ENCODE measurements at regions not wholly inside any gene's neighbourhood (a gene's known extent, or its start where the extent isn't known, plus 50 kb on each side); places are given as distances from the start of the nearest gene placed in this dataset.

DNA sequence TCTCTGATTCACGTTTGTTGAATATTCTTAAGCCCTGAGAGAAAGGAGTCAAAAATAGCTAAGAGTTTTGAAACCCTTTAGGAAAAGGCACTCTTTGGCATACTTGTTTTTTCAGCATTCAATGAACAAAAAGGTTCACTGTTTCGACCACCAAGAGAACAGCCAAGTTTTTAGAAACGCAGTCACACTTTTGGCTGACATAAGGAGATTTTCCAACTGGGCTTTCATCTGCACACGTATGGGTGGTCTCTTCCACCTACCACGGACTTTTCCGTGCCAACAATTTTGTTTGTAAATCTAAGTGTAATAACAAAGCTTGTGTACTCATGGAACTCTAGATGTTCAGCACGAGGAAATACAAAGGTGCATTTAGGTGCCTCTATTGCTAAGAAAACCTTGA lies 270.3 kb downstream of the WDR11 start:
- H3K9ac ChIP-seq (ENCODE audit: low read depth in 1 of 3, low read length in 3 of 3) = no peak overlapping the region
- H3K27ac ChIP-seq (ENCODE audit: low read depth, low read length) = no peak overlapping the region
- no peak overlapping the region for H3K4me3 ChIP-seq (ENCODE audit: low read length in 3 of 3)
- no peaks in the 10 kb centered on the region for H3K36me3 ChIP-seq (ENCODE audit: control insufficient read depth in 3 of 3, insufficient read depth in 3 of 3, low read length in 3 of 3)
- peaks cover 0 to 3% (median 0%) of the 10 kb centered on the region in 3 donors for H3K9me3 ChIP-seq (ENCODE audit: control insufficient read depth in 3 of 3, low read length in 3 of 3)
- H3K27me3 ChIP-seq (ENCODE audit: control insufficient read depth in 3 of 3, insufficient read depth in 3 of 3, low read length in 3 of 3) = peaks cover 0 to 4% (median 0%) of the 10 kb centered on the region in 3 donors
- no peaks in the 10 kb centered on the region for H3K4me1 ChIP-seq (ENCODE audit: control insufficient read depth in 3 of 3, insufficient read depth in 3 of 3, low read length in 3 of 3)

DNA sequence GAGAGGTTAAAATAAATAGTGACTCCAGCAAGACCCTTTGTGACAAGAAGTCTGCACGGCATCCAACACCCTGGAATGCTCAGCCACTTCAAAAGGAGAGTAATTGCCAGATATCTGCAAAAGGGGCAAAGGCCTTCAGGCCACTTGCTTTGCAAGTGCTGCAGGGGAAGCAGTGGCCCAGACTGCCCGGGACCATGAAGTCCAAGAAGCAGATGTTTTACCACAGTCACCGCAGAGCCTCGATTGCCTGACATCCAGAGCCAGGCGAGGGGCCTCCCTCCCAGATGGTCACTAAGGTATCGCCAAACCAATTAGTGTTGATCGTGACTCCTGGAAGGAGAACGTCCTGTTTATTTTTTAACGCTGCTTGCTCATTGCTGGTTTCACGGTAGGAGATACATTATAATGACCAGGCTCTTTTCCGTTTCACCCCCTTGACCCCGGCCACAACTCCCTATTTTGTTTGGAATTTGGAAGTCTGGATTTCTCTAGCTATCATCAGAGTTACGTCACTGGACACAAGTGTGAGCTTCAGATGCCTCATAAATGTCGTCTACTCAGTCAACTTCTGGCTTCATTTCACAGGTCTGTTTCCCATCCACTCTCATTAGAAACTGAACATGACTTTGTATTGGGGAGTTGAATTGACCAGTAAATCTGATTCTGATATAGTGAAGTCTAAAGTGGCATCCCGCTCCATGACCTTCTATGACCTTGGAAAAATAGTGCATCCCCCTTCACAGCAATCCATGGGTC lies 276.2 kb downstream of the WDR11 start:
- H3K36me3 ChIP-seq (ENCODE audit: control insufficient read depth in 3 of 3, insufficient read depth in 3 of 3, low read length in 3 of 3) = no peaks in the 10 kb centered on the region
- no peak overlapping the region for H3K9ac ChIP-seq (ENCODE audit: low read depth in 1 of 3, low read length in 3 of 3)
- peaks cover 0 to 3% (median 0%) of the 10 kb centered on the region in 3 donors for H3K9me3 ChIP-seq (ENCODE audit: control insufficient read depth in 3 of 3, low read length in 3 of 3)
- no peak overlapping the region for H3K4me3 ChIP-seq (ENCODE audit: low read length in 3 of 3)
- H3K27ac ChIP-seq (ENCODE audit: low read depth, low read length) = no peak overlapping the region
- H3K4me1 ChIP-seq (ENCODE audit: control insufficient read depth in 3 of 3, insufficient read depth in 3 of 3, low read length in 3 of 3) = no peaks in the 10 kb centered on the region
- H3K27me3 ChIP-seq (ENCODE audit: control insufficient read depth in 3 of 3, insufficient read depth in 3 of 3, low read length in 3 of 3) = no peaks in the 10 kb centered on the region

DNA sequence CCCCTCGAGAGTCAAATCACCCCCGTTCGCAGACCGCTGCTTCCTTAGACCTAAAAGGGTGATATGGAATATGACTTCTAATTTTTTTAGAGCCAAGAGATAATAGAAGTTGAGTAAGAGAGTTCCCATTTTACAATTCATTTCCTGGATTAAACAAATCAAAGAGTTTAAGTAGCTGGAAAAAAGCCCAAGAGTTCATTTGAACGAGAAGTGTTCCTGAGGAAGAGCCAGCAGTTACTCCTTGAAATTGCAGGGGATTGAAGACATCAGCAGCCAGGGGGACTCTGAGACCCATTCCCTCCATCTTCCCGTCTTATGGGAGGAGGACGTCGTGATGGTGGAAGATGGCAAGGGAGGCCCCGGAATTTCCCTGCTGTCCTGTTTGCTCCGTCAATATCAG lies 277.0 kb downstream of the WDR11 start:
- Histone ChIP-seq H3K4me1 (ENCODE audit: control insufficient read depth in 3 of 3, insufficient read depth in 3 of 3, low read length in 3 of 3) (no peaks in the 10 kb centered on the region), H3K27me3 (ENCODE audit: control insufficient read depth in 3 of 3, insufficient read depth in 3 of 3, low read length in 3 of 3) (no peaks in the 10 kb centered on the region), H3K9me3 (ENCODE audit: control insufficient read depth in 3 of 3, low read length in 3 of 3) (peaks cover 0 to 2% (median 0%) of the 10 kb centered on the region in 3 donors), H3K9ac (ENCODE audit: low read depth in 1 of 3, low read length in 3 of 3) (no peak overlapping the region), H3K36me3 (ENCODE audit: control insufficient read depth in 3 of 3, insufficient read depth in 3 of 3, low read length in 3 of 3) (no peaks in the 10 kb centered on the region), H3K4me3 (ENCODE audit: low read length in 3 of 3) (no peak overlapping the region), H3K27ac (ENCODE audit: low read depth, low read length) (no peak overlapping the region)

DNA sequence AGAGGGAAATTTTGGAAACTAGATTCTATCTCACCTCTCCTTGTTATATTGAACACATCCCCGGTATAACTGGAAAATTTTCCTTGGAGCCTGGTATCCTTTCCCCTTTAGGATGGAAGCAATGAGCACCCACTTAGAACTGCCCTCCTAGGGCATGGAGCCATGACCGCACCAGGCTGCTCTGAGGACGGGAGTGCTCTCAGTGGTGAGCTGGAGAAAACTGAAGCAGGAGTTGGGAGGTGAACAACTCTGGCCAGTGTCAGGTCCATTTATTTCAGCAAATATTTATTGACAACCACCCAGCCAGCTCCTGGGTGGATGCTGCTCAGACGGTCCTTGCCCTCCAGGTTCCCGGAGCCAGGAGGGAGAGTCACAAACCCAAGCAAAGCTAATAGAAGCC lies 278.1 kb downstream of the WDR11 start:
- Histone ChIP-seq H3K4me1 (ENCODE audit: control insufficient read depth in 3 of 3, insufficient read depth in 3 of 3, low read length in 3 of 3) (no peaks in the 10 kb centered on the region), H3K36me3 (ENCODE audit: control insufficient read depth in 3 of 3, insufficient read depth in 3 of 3, low read length in 3 of 3) (no peaks in the 10 kb centered on the region), H3K27ac (ENCODE audit: low read depth, low read length) (no peak overlapping the region), H3K27me3 (ENCODE audit: control insufficient read depth in 3 of 3, insufficient read depth in 3 of 3, low read length in 3 of 3) (peaks cover 0 to 5% (median 0%) of the 10 kb centered on the region in 3 donors), H3K4me3 (ENCODE audit: low read length in 3 of 3) (no peak overlapping the region), H3K9ac (ENCODE audit: low read depth in 1 of 3, low read length in 3 of 3) (no peak overlapping the region), H3K9me3 (ENCODE audit: control insufficient read depth in 3 of 3, low read length in 3 of 3) (no peaks in the 10 kb centered on the region)

DNA sequence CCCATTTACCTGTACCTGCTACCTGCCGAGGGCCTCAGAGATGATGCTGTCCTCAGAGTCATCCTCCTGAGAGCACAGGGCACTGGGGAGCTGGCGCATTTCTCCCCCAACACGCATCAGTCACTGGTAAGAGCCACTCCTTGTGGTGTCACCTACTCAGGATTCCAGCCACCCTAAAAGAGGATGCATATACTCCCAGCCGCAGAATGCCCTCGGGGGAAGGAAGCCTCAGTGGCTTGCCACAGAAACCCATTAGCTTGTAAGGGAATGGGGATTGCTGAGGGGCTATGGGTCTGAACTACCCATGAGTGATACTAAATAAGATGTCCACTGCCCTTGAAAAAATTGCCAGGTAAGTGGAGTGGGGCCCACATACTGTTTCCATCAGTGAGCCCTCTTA lies 279.2 kb downstream of the WDR11 start:
- Histone ChIP-seq H3K27ac (ENCODE audit: low read depth, low read length) (no peak overlapping the region), H3K4me1 (ENCODE audit: control insufficient read depth in 3 of 3, insufficient read depth in 3 of 3, low read length in 3 of 3) (no peaks in the 10 kb centered on the region), H3K36me3 (ENCODE audit: control insufficient read depth in 3 of 3, insufficient read depth in 3 of 3, low read length in 3 of 3) (no peaks in the 10 kb centered on the region), H3K4me3 (ENCODE audit: low read length in 3 of 3) (no peak overlapping the region), H3K27me3 (ENCODE audit: control insufficient read depth in 3 of 3, insufficient read depth in 3 of 3, low read length in 3 of 3) (peaks cover 0 to 5% (median 0%) of the 10 kb centered on the region in 3 donors), H3K9ac (ENCODE audit: low read depth in 1 of 3, low read length in 3 of 3) (no peak overlapping the region), H3K9me3 (ENCODE audit: control insufficient read depth in 3 of 3, low read length in 3 of 3) (no peaks in the 10 kb centered on the region)

DNA sequence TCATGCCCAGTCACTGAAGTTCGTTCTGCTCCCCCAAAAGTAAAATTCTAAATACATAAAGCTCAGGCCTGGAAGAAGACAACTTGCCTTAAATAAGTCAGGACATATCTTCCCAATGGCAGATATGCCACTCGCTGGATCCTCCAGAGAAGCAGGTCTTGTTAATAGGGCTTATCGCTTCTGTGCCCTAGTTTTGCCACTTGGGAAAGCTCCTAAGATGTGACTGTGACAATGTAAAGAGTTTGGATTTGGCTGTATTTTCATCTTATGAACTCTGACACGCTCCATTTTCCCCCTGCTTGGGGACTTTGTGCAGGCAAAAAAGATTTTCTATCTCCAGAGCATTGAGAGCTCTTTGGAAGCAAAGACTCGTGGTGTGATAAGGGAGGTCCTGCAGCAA lies 279.9 kb downstream of the WDR11 start:
- Histone ChIP-seq H3K27me3 (ENCODE audit: control insufficient read depth in 3 of 3, insufficient read depth in 3 of 3, low read length in 3 of 3) (peaks cover 0 to 5% (median 0%) of the 10 kb centered on the region in 3 donors), H3K4me1 (ENCODE audit: control insufficient read depth in 3 of 3, insufficient read depth in 3 of 3, low read length in 3 of 3) (no peaks in the 10 kb centered on the region), H3K9ac (ENCODE audit: low read depth in 1 of 3, low read length in 3 of 3) (no peak overlapping the region), H3K27ac (ENCODE audit: low read depth, low read length) (no peak overlapping the region), H3K36me3 (ENCODE audit: control insufficient read depth in 3 of 3, insufficient read depth in 3 of 3, low read length in 3 of 3) (no peaks in the 10 kb centered on the region), H3K4me3 (ENCODE audit: low read length in 3 of 3) (no peak overlapping the region), H3K9me3 (ENCODE audit: control insufficient read depth in 3 of 3, low read length in 3 of 3) (no peaks in the 10 kb centered on the region)

DNA sequence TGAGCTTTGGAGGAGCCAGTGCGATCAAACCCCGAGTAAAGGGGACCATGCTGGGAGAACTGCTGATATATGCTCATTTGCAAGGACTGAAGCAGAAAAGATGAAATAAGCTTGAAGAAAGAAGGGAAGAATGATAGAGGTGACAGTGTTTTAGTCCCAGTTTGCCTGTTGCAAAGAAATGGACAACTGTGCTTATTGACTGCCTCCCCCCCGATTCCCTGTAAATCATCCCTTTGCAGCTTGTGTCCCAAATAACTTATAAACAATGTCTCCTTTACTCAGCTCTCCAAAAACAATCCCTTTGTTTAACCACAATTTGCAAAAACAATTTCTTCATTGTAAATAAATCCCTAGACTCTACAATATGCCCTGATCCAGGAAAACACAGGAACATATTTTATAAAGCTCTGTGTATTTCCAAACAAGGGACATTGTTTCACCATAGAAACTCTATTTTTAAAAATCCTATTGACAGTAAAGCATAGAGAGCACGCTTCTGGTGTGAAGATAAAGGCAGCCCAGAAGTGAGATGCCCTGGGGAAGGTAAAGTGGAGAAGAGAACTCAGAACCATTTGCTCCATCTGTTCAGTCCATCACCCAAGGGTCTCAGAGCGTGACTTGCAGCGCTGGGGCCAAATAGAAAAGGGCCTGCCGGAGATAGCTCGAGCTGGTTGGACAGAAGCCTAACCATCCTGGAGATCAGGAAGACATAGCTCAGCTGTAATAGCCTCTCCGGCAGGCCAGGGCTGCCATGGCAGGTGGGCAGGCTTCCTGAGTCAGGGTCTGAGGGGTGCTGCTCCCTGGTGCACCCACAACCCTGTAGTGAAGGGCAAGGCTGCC lies 280.5 kb downstream of the WDR11 start:
- Histone ChIP-seq H3K9ac (ENCODE audit: low read depth in 1 of 3, low read length in 3 of 3) (no peak overlapping the region), H3K4me3 (ENCODE audit: low read length in 3 of 3) (no peak overlapping the region), H3K27ac (ENCODE audit: low read depth, low read length) (no peak overlapping the region), H3K27me3 (ENCODE audit: control insufficient read depth in 3 of 3, insufficient read depth in 3 of 3, low read length in 3 of 3) (peaks cover 0 to 5% (median 0%) of the 10 kb centered on the region in 3 donors), H3K4me1 (ENCODE audit: control insufficient read depth in 3 of 3, insufficient read depth in 3 of 3, low read length in 3 of 3) (no peaks in the 10 kb centered on the region), H3K9me3 (ENCODE audit: control insufficient read depth in 3 of 3, low read length in 3 of 3) (no peaks in the 10 kb centered on the region), H3K36me3 (ENCODE audit: control insufficient read depth in 3 of 3, insufficient read depth in 3 of 3, low read length in 3 of 3) (no peaks in the 10 kb centered on the region)

DNA sequence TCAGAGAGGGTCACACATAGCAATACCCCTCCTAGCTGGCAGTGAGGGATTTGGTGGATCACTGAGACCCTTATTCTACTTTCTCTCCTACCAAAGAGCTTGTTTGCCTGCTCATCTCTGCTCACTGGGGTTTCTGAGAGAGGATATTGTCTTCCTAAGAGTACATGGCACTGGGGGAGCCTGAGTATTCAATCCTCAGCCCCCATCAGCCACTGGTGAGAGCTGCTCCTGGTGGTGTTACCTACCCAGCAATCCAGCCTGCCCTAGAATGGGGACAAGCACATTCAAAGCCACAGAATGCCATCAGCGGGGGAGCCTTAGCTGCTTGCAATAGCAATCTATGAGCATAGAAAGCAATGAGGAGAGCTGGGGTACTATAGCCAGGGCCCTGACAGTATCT lies 281.1 kb downstream of the WDR11 start:
- H3K9me3 ChIP-seq (ENCODE audit: control insufficient read depth in 3 of 3, low read length in 3 of 3) = no peaks in the 10 kb centered on the region
- H3K27ac ChIP-seq (ENCODE audit: low read depth, low read length) = no peak overlapping the region
- H3K4me3 ChIP-seq (ENCODE audit: low read length in 3 of 3) = no peak overlapping the region
- H3K4me1 ChIP-seq (ENCODE audit: control insufficient read depth in 3 of 3, insufficient read depth in 3 of 3, low read length in 3 of 3) = no peaks in the 10 kb centered on the region
- H3K9ac ChIP-seq (ENCODE audit: low read depth in 1 of 3, low read length in 3 of 3) = no peak overlapping the region
- peaks cover 0 to 5% (median 0%) of the 10 kb centered on the region in 3 donors for H3K27me3 ChIP-seq (ENCODE audit: control insufficient read depth in 3 of 3, insufficient read depth in 3 of 3, low read length in 3 of 3)
- no peaks in the 10 kb centered on the region for H3K36me3 ChIP-seq (ENCODE audit: control insufficient read depth in 3 of 3, insufficient read depth in 3 of 3, low read length in 3 of 3)

DNA sequence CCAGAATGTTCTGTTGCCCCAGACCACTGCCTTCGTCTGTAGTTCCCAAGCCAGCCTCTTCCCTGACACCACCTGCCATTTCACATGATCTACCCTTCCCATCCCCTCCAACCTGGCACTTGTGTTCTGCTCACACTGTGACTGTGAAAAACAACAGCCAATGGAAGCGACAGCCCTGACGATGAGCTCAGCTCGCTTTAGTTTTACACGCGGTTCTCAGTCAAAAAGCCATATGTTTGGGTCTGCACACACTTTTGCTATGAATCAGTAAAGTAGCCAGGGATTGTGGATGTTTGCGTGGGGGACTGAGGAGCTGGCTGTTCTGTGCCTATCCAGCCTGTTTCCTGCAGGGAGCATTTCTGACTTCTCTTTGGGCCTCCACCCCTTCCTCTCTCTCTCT lies 282.7 kb downstream of the WDR11 start:
- Histone ChIP-seq H3K36me3 (ENCODE audit: control insufficient read depth in 3 of 3, insufficient read depth in 3 of 3, low read length in 3 of 3) (no peaks in the 10 kb centered on the region), H3K27ac (ENCODE audit: low read depth, low read length) (no peak overlapping the region), H3K4me1 (ENCODE audit: control insufficient read depth in 3 of 3, insufficient read depth in 3 of 3, low read length in 3 of 3) (no peaks in the 10 kb centered on the region), H3K4me3 (ENCODE audit: low read length in 3 of 3) (no peak overlapping the region), H3K27me3 (ENCODE audit: control insufficient read depth in 3 of 3, insufficient read depth in 3 of 3, low read length in 3 of 3) (peaks cover 0 to 5% (median 0%) of the 10 kb centered on the region in 3 donors), H3K9me3 (ENCODE audit: control insufficient read depth in 3 of 3, low read length in 3 of 3) (no peaks in the 10 kb centered on the region), H3K9ac (ENCODE audit: low read depth in 1 of 3, low read length in 3 of 3) (no peak overlapping the region)

DNA sequence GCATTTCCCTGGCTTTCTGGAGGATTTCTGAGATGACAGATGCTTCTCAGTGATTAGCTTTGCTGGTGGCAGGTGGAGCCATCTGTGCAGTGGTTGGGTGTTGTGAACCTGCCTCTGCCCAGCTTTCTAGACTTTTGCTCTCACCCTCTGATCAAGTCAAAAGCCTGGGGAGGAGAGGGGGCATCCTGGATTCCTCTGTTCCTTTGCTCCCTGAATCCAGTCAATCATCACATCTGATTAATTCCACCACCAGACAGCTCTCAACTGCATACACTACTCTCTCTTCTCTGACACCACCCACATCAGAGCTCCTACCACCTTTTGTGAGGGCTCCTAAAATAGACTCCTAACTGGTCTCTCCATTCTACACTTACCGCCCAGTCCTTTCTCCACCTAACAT lies 283.5 kb downstream of the WDR11 start:
- H3K27me3 ChIP-seq (ENCODE audit: control insufficient read depth in 3 of 3, insufficient read depth in 3 of 3, low read length in 3 of 3) = peaks cover 0 to 5% (median 0%) of the 10 kb centered on the region in 3 donors
- H3K9ac ChIP-seq (ENCODE audit: low read depth in 1 of 3, low read length in 3 of 3) = no peak overlapping the region
- H3K4me1 ChIP-seq (ENCODE audit: control insufficient read depth in 3 of 3, insufficient read depth in 3 of 3, low read length in 3 of 3) = no peaks in the 10 kb centered on the region
- no peak overlapping the region for H3K4me3 ChIP-seq (ENCODE audit: low read length in 3 of 3)
- no peak overlapping the region for H3K27ac ChIP-seq (ENCODE audit: low read depth, low read length)
- no peaks in the 10 kb centered on the region for H3K9me3 ChIP-seq (ENCODE audit: control insufficient read depth in 3 of 3, low read length in 3 of 3)
- H3K36me3 ChIP-seq (ENCODE audit: control insufficient read depth in 3 of 3, insufficient read depth in 3 of 3, low read length in 3 of 3) = no peaks in the 10 kb centered on the region

All from skeletal muscle tissue (tissue), 3 donors.